Breast epithelium (tissue), 4 donors: ENCODE measurements at regions not wholly inside any gene's neighbourhood (a gene's known extent, or its start where the extent isn't known, plus 50 kb on each side); places are given as distances from the start of the nearest gene placed in this dataset.
"Not testable (repeated sequence)": the region's sequence is repeated elsewhere in the genome, so short reads cannot be mapped to it uniquely, and the experiment has no call there.

Experiments
- DNase-seq, 2 donors: peaks; one replicate each; pipeline ENCODE4 v3.0.0-alpha.2; 2019; ENCODE audit warnings: low spot score in 2 of 2
- H3K27ac ChIP-seq, 2 donors: fragments of 200-600 bp; sonication (generic) in 1 of 2; one replicate each; pipeline ENCODE4 v1.5.1; 2016 to 2019; ENCODE audit warnings: mild to moderate bottlenecking in 1 of 2
- H3K27me3 ChIP-seq, 2 donors: fragments of 200-600 bp; sonication (generic) in 1 of 2; one replicate each; pipeline versions ENCODE4 v1.5.1 to v1.6.0; 2017 to 2019; ENCODE audit warnings: control low read depth in 1 of 2, mild to moderate bottlenecking in 1 of 2
- H3K36me3 ChIP-seq: fragments of 200-600 bp; one replicate; pipeline ENCODE4 v1.5.1; 2019
- H3K4me1 ChIP-seq, 2 donors: fragments of 200-600 bp; sonication (generic); one replicate each; pipeline ENCODE4 v1.5.1; 2016 to 2019; ENCODE audit warnings: control low read depth in 1 of 2
- H3K4me3 ChIP-seq, 3 donors: fragments of 200-600 bp; sonication (generic); 1 replicate in 2 of 3; 2 replicates in 1 of 3; pipeline ENCODE4 v1.5.1; 2016 to 2019; ENCODE audit warnings: mild to moderate bottlenecking in 3 of 3, moderate library complexity in 2 of 3
- H3K9me3 ChIP-seq, 2 donors: fragments of 200-600 bp; sonication (generic) in 1 of 2; one replicate each; pipeline ENCODE4 v1.5.1; 2016 to 2019; ENCODE audit warnings: control low read depth in 1 of 2
- POLR2A ChIP-seq: fragments of 450-650 bp; IDR thresholded peaks from one replicate; pipeline ENCODE4 v1.6.1; 2016; ENCODE audit warnings: antibody characterized with exemption, mild to moderate bottlenecking, moderate library complexity
- POLR2AphosphoS5 ChIP-seq, 3 donors: sonication (generic); formaldehyde crosslinking; IDR thresholded peaks; one replicate each; pipeline ENCODE4 v1.6.1; 2017; ENCODE audit warnings: antibody characterized with exemption in 3 of 3
- intact Hi-C: fragments of 100-400 bp; cut with DNase I; formaldehyde crosslinking; loops from one replicate; pipeline ENCODE4 v1.15.1; 2023; ENCODE audit warnings: low total_unique reads
- TF ChIP-seq, protein P1 (sequence below), 3 donors: fragments of 450-650 bp; IDR thresholded peaks; one replicate each; pipeline ENCODE4 v1.5.1; 2016 to 2017; ENCODE audit warnings: antibody characterized with exemption in 3 of 3, mild to moderate bottlenecking in 3 of 3, moderate library complexity in 3 of 3

DNA sequence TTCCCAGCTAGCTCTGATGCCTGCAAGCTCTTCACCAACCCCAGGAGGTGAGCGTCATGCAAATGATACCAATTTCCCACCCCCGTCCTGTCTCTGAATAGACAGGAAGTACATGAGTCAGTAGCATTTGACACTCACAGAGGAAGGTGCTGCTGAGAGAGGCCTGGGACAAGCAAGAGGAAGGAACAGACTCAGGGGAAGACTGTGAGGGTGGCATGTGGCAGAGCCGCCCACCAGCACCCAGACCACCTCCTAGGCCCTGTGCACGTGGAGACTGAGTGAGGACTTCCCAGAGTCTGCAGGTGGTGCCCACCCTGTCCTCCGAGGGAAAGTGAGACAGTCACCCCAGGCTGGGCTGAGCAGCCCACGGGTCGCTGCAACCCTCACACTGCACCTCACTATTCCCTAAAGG is 199.5 kb upstream of the SFSWAP start:
- peaks cover 0 to 5% of the 10 kb centered on the region in 2 donors for H3K27me3 ChIP-seq
- no peaks in the 10 kb centered on the region for H3K4me1 ChIP-seq
- H3K36me3 ChIP-seq = no peaks in the 10 kb centered on the region
- TF ChIP-seq POLR2AphosphoS5 (IDR thresholded peaks at IDR 0.05) = no peak
- TF ChIP-seq, protein P1, sequence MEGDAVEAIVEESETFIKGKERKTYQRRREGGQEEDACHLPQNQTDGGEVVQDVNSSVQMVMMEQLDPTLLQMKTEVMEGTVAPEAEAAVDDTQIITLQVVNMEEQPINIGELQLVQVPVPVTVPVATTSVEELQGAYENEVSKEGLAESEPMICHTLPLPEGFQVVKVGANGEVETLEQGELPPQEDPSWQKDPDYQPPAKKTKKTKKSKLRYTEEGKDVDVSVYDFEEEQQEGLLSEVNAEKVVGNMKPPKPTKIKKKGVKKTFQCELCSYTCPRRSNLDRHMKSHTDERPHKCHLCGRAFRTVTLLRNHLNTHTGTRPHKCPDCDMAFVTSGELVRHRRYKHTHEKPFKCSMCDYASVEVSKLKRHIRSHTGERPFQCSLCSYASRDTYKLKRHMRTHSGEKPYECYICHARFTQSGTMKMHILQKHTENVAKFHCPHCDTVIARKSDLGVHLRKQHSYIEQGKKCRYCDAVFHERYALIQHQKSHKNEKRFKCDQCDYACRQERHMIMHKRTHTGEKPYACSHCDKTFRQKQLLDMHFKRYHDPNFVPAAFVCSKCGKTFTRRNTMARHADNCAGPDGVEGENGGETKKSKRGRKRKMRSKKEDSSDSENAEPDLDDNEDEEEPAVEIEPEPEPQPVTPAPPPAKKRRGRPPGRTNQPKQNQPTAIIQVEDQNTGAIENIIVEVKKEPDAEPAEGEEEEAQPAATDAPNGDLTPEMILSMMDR (IDR thresholded peaks at IDR 0.05) = no peak
- no peak for TF ChIP-seq POLR2A
- peaks cover 2 to 6% of the 10 kb centered on the region in 2 donors for H3K9me3 ChIP-seq
- intact Hi-C loops = no loop called here
- no peak for DNase-seq
- H3K4me3 ChIP-seq = no peak overlapping the region
- H3K27ac ChIP-seq = no peak overlapping the region

DNA sequence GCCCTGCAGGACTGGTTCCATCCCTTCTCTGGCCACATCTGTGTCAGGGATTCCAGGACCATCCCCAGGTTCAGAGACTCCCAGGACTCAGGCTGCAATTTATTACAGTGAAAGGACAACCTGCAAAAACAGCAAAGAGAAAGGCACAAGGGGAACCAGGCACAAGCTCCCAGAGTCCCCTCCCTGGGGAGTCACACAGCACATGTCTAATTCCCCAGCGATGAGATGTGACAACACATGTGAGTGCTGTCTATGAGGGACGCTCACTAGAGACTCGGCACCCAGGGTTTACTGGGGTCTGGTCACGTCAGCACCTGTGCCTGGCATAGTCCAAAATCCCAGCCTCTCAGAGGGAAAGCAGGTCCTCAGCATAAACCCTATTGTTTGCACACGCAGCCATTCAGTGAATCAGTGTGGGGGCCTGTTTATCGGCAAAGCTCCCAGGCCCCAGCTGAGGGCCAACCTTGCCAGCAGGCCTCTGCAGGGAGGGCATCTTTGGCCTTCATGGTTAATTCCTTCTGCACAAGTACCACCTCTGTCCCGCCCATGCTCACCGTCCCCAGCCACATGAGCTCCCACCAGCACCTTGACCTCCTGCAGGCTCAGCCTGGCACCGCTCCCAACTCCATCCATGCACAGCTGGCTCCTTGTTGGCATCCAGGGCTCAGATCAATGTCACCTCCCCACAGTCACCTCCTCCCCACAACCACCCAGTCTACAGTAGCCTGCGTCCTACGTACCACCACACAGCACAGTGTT is 198.9 kb upstream of the SFSWAP start:
- H3K36me3 ChIP-seq = no peaks in the 10 kb centered on the region
- DNase-seq = no peak
- TF ChIP-seq, protein P1 (IDR thresholded peaks at IDR 0.05) = no peak
- TF ChIP-seq POLR2A = no peak
- TF ChIP-seq POLR2AphosphoS5 (IDR thresholded peaks at IDR 0.05) = no peak
- H3K9me3 ChIP-seq = peaks cover 8 to 12% of the 10 kb centered on the region in 2 donors
- intact Hi-C loops = no loop called here
- no peak overlapping the region for H3K4me3 ChIP-seq
- no peak overlapping the region for H3K27ac ChIP-seq
- H3K27me3 ChIP-seq = peaks cover 0 to 3% of the 10 kb centered on the region in 2 donors
- H3K4me1 ChIP-seq = no peaks in the 10 kb centered on the region

DNA sequence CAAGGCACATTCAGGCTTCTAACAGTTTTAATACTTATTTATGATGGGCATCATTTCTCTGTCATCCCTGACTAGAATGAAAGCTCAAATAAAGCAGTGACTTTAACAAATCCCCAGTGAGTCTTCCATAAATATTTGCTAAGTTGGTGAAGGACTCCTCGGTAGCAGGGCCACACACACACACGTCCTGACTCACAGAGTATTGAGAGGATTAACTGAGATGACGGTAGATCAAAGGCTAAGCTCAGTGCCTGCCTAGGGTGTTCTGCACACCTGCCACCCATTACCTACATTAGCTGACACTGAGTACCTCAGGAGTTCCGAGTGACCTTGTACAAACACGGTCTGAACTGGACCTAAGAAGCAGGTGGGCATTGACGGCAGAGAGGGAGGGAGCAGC is 197.3 kb upstream of the SFSWAP start:
- peaks cover 12 to 20% of the 10 kb centered on the region in 2 donors for H3K9me3 ChIP-seq
- H3K27me3 ChIP-seq = peaks cover 0 to 3% of the 10 kb centered on the region in 2 donors
- no peak overlapping the region for H3K27ac ChIP-seq
- TF ChIP-seq, protein P1 (IDR thresholded peaks at IDR 0.05) = no peak
- TF ChIP-seq POLR2A (no peak), POLR2AphosphoS5 (IDR thresholded peaks at IDR 0.05) (no peak)
- DNase-seq = no peak
- no peaks in the 10 kb centered on the region for H3K4me1 ChIP-seq
- H3K4me3 ChIP-seq = no peak overlapping the region
- intact Hi-C loops = no loop called here
- H3K36me3 ChIP-seq = no peaks in the 10 kb centered on the region

DNA sequence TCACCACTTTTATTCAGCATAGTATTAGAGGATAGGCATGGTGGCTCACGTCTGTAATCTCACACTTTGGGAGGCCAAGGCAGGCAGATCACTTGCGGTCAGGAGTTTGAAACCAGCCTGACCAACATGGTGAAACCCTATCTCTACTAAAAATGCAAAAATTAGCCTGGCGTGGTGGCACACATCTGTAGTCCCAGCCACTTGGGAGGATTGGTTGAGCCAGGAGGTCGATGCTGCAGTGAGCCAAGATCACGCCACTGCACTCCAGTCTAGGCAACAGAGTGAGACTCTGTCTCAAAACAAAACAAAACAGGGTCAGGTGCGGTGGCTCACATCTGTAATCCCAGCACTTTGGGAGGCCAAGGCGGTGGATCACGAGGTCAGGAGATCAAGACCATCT is 190.3 kb upstream of the SFSWAP start:
- H3K36me3 ChIP-seq, H3K27me3 ChIP-seq, H3K27ac ChIP-seq, DNase-seq, H3K4me3 ChIP-seq, H3K4me1 ChIP-seq, intact Hi-C loops: not testable (repeated sequence)
- H3K9me3 ChIP-seq = peaks cover 12 to 15% of the 10 kb centered on the region in 2 donors

DNA sequence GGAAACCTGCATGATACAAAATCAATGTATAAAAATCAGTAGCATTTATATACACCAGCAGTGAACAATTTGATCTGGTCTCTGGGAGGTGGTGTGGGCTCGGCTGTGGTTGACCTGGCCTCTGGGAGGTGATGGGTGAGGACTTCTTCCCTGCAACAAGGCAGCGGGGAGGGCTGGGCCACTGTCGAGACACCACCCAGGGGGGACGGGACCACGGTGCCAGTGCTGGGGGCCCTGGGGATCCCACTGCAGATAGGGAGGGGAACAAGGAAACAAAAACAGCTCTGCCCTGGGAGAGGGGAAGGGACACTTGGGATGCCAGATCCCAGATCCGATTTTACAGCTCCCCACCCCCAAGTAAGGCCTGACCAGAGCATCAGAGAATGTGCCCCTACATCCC is 189.6 kb upstream of the SFSWAP start:
- DNase-seq = no peak
- Histone ChIP-seq H3K36me3 (no peaks in the 10 kb centered on the region), H3K4me3 (no peak overlapping the region), H3K27ac (no peak overlapping the region), H3K4me1 (no peaks in the 10 kb centered on the region), H3K9me3 (peaks cover 11 to 15% of the 10 kb centered on the region in 2 donors), H3K27me3 (peaks cover 0 to 10% of the 10 kb centered on the region in 2 donors)
- TF ChIP-seq, protein P1 (IDR thresholded peaks at IDR 0.05) = no peak
- intact Hi-C loops = no loop called here
